AG09319 (cell line): ENCODE measurements at regions not wholly inside any gene's neighbourhood (a gene's known extent, or its start where the extent isn't known, plus 50 kb on each side); places are given as distances from the start of the nearest gene placed in this dataset.

Experiments
- DNase-seq: peaks from one replicate; pipeline ENCODE4 v3.0.0-alpha.2; 2010; ENCODE audit warnings: low read depth; ENCODE audit errors: extremely low read depth
- TF ChIP-seq, protein P1 (sequence below): IDR thresholded peaks from 2 replicates; pipeline ENCODE4 v1.5.1; 2011; ENCODE audit warnings: low read depth, mild to moderate bottlenecking, inconsistent platforms, low read length, moderate library complexity

DNA sequence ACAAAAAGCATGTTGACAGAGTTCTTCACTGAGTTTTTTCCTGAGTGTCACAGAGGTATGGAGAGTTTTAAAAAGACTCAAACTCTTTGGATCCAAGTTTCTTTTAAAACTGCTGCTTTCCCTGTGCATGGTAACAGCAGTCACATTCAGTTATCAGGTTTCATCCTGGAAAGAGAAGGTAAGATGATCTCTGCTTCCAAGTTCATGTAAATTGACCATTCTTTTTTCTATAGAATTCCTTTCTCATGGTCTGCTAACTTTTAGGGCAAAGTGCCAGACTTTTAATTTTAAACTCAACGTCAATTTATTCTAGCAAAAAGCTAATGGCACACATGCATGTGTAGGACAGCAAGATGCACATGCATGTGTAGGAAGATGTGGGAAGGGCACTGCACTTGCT lies 52.5 kb upstream of the PRLR start:
- no peak for DNase-seq
- TF ChIP-seq, protein P1, sequence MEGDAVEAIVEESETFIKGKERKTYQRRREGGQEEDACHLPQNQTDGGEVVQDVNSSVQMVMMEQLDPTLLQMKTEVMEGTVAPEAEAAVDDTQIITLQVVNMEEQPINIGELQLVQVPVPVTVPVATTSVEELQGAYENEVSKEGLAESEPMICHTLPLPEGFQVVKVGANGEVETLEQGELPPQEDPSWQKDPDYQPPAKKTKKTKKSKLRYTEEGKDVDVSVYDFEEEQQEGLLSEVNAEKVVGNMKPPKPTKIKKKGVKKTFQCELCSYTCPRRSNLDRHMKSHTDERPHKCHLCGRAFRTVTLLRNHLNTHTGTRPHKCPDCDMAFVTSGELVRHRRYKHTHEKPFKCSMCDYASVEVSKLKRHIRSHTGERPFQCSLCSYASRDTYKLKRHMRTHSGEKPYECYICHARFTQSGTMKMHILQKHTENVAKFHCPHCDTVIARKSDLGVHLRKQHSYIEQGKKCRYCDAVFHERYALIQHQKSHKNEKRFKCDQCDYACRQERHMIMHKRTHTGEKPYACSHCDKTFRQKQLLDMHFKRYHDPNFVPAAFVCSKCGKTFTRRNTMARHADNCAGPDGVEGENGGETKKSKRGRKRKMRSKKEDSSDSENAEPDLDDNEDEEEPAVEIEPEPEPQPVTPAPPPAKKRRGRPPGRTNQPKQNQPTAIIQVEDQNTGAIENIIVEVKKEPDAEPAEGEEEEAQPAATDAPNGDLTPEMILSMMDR: no peak

DNA sequence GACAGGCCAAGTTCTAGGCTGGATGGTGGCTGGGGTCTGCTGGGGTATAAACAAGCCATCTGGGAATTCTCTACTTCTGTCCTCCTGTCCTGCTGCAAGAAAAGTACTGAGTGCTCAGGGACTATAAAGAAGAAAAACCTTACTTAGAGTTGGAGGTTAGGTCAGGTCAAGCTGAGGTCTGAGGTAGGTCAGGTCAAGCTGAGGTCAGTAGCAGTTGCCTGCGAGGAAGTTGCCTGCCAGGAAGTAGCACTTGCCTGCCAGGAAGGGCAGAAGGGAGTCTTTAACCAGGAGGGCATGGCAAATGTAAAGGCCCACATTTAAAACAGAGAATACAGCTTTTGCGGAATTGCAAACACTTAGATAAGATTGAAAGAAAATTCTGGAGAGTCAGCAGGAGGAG lies 51.3 kb upstream of the PRLR start:
- TF ChIP-seq, protein P1: no peak
- no peak for DNase-seq
